ENCODE measurements at regions not wholly inside any gene's neighbourhood (a gene's known extent, or its start where the extent isn't known, plus 50 kb on each side); places are given as distances from the start of the nearest gene placed in this dataset.

- no peaks in the 10 kb centered on the region for H3K4me1 Mint-ChIP-seq (ENCODE audit: low read depth)
- no peak overlapping the region for H3K27ac Mint-ChIP-seq
- no peaks in the 10 kb centered on the region for H3K27me3 Mint-ChIP-seq
- no peak overlapping the region for H3K4me3 Mint-ChIP-seq
- H3K36me3 Mint-ChIP-seq: no peaks in the 10 kb centered on the region
- no peaks in the 10 kb centered on the region for H3K9me3 Mint-ChIP-seq (ENCODE audit: low read depth)
These were observed 360.6 kb downstream of the PLK2 start for GRCh38 chr5:58099257-58099656.

DNA sequence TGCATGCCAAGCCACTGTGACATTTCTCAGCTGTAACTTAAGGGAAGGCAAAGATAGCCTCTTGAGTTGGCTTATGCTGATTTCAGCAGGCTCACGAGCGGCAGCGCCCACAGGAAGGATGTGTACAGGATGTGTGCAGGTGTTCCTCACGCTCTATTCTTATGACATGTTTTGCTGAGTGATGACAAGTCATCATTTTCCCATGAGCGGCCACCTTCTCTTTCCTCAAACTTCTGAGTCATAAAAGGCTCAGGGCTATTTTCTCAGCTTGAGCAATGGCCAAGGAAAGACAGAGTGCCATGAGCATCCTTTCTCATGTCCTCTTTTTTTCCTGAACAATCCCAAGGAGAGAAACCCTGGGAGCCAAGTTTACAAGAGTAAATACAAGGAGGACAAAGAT lies 365.9 kb downstream of the PLK2 start:
- H3K27me3 Mint-ChIP-seq: no peaks in the 10 kb centered on the region
- no peaks in the 10 kb centered on the region for H3K9me3 Mint-ChIP-seq (ENCODE audit: low read depth)
- H3K27ac Mint-ChIP-seq: no peak overlapping the region
- H3K4me1 Mint-ChIP-seq (ENCODE audit: low read depth): no peaks in the 10 kb centered on the region
- H3K36me3 Mint-ChIP-seq: no peaks in the 10 kb centered on the region
- no peak overlapping the region for H3K4me3 Mint-ChIP-seq

DNA sequence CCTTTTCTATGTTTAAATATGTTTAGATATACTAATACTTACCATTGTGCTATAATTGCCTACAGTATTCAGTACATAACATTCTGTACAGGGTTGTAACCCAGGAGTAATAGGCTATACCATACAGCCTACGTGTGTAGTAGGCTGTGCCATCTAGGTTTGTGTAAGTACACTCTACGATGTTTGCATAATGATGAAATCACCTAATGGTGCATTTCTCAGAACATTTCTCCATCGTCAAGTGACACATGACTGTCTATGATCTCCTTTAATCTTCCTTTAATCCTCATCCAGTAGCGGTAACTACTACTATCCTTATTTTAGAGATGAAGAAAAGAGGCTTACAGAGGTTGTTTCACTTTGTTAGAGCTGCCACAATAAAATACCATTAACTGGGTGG lies 369.2 kb downstream of the PLK2 start:
- Mint-ChIP-seq H3K4me1 (ENCODE audit: low read depth) (no peaks in the 10 kb centered on the region), H3K36me3 (no peaks in the 10 kb centered on the region), H3K27ac (no peak overlapping the region), H3K9me3 (ENCODE audit: low read depth) (no peaks in the 10 kb centered on the region), H3K4me3 (no peak overlapping the region), H3K27me3 (peaks cover 3% of the 10 kb centered on the region)

GRCh38 chr5:58088941-58089340 lies 370.9 kb downstream of the PLK2 start:
- H3K27me3 Mint-ChIP-seq: peaks cover 3% of the 10 kb centered on the region
- no peaks in the 10 kb centered on the region for H3K9me3 Mint-ChIP-seq (ENCODE audit: low read depth)
- H3K4me3 Mint-ChIP-seq: no peak overlapping the region
- H3K27ac Mint-ChIP-seq: no peak overlapping the region
- no peaks in the 10 kb centered on the region for H3K36me3 Mint-ChIP-seq
- no peaks in the 10 kb centered on the region for H3K4me1 Mint-ChIP-seq (ENCODE audit: low read depth)

- Mint-ChIP-seq H3K36me3 (no peaks in the 10 kb centered on the region), H3K9me3 (ENCODE audit: low read depth) (no peaks in the 10 kb centered on the region), H3K4me1 (ENCODE audit: low read depth) (no peaks in the 10 kb centered on the region)
These were observed 372.0 kb downstream of the PLK2 start for GRCh38 chr5:58087905-58088304.

DNA sequence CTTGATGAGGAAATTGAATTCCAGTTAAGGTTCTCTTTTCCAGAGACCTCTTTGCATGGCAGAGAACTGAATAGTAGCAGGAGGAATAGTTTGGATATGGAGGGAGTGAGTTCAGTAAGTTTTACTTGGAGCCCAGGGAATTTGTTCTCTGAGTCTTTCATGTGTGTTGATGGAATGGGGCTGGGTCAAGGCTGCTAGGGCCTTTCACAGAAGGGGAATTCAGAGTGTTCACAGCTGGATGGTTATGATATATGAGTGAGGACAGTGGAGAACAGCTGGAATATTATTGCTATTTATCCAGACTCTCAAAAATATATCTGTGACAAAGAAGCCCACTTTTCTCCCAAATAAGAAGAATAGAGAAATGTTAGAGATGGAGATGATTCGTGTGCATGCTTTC lies 372.8 kb downstream of the PLK2 start:
- H3K4me3 Mint-ChIP-seq: no peak overlapping the region
- H3K27ac Mint-ChIP-seq: no peak overlapping the region
- no peaks in the 10 kb centered on the region for H3K9me3 Mint-ChIP-seq (ENCODE audit: low read depth)
- no peaks in the 10 kb centered on the region for H3K4me1 Mint-ChIP-seq (ENCODE audit: low read depth)
- H3K27me3 Mint-ChIP-seq: peaks cover 3% of the 10 kb centered on the region
- H3K36me3 Mint-ChIP-seq: no peaks in the 10 kb centered on the region

More at GRCh38 chr5:58087905-58088304, 372.0 kb downstream of the PLK2 start:
- Mint-ChIP-seq H3K27ac (no peak overlapping the region), H3K27me3 (peaks cover 3% of the 10 kb centered on the region), H3K4me3 (no peak overlapping the region)

DNA sequence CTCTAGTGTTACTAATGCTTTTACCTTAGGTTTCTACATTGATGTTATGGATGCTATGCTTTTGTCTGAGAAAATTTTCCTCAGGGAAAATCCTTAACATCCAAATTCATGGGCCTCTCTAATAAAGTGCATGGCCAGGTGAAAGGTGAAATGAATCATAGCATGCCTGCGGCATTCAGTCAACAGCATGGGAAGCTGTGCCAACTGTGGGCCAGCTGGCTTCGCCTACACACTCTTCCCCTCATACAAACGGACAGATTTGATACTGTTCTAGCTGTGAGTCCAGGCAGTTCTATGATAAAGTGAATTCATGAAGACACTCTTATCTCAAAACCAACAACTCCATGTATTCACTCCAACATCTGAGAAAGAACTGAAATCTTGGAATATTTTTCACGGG lies 374.1 kb downstream of the PLK2 start:
- Mint-ChIP-seq H3K4me3 (no peak overlapping the region), H3K36me3 (no peaks in the 10 kb centered on the region), H3K9me3 (ENCODE audit: low read depth) (no peaks in the 10 kb centered on the region), H3K27me3 (peaks cover 3% of the 10 kb centered on the region), H3K27ac (no peak overlapping the region), H3K4me1 (ENCODE audit: low read depth) (no peaks in the 10 kb centered on the region)

DNA sequence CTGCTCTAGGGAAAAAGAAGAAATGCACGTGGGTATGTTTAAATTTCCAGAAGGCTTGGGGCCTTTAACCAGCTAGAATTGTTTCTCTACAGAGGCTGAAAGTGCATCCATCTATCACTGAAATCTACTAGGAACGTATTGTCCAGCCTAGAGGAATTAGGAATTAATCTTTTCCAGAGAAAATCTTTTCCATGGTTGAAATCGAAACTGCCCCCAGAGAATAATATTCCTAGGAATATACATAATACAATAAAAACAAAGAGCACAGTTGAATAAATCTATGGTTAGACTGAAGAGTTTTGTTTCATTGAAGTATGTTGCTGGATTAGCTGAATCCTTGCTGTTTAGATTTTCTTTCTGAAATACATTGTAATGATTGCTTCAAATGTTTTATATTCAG lies 378.5 kb downstream of the PLK2 start:
- Mint-ChIP-seq H3K4me3 (no peak overlapping the region), H3K4me1 (ENCODE audit: low read depth) (no peaks in the 10 kb centered on the region), H3K27ac (no peak overlapping the region), H3K9me3 (ENCODE audit: low read depth) (no peaks in the 10 kb centered on the region), H3K36me3 (no peaks in the 10 kb centered on the region), H3K27me3 (peaks cover 3% of the 10 kb centered on the region)

GRCh38 chr5:58080573-58080972 lies 379.3 kb downstream of the PLK2 start:
- H3K36me3 Mint-ChIP-seq: no peaks in the 10 kb centered on the region
- H3K9me3 Mint-ChIP-seq (ENCODE audit: low read depth): no peaks in the 10 kb centered on the region
- H3K27ac Mint-ChIP-seq: no peak overlapping the region
- H3K4me1 Mint-ChIP-seq (ENCODE audit: low read depth): no peaks in the 10 kb centered on the region
- H3K27me3 Mint-ChIP-seq: peaks cover 1% of the 10 kb centered on the region
- no peak overlapping the region for H3K4me3 Mint-ChIP-seq

GRCh38 chr5:58077966-58078365 lies 381.9 kb downstream of the PLK2 start:
- Mint-ChIP-seq H3K9me3 (ENCODE audit: low read depth) (no peaks in the 10 kb centered on the region), H3K4me3 (no peak overlapping the region), H3K27me3 (peaks cover 1% of the 10 kb centered on the region), H3K27ac (no peak overlapping the region), H3K36me3 (no peaks in the 10 kb centered on the region), H3K4me1 (ENCODE audit: low read depth) (no peaks in the 10 kb centered on the region)

DNA sequence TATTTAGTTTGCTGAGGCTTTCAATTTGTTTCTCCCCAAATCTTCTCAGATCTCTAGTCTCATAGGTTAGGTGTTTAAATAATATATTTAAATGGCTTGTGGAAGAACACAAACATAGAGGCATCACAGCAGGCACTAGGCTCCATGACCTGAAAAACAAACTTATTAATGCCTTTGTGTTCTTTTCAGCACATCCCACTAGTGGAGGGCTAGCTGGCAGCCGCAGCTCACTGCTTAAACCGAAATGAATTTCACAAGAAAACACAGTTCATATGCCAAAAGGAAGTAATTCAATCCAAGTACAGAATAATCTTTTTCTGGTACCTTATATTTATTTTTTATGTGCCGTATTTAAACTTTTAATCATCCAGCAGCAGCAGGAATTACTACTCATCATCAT lies 382.5 kb downstream of the PLK2 start:
- Mint-ChIP-seq H3K27me3 (peaks cover 1% of the 10 kb centered on the region), H3K9me3 (ENCODE audit: low read depth) (no peaks in the 10 kb centered on the region), H3K27ac (no peak overlapping the region), H3K4me3 (no peak overlapping the region), H3K36me3 (no peaks in the 10 kb centered on the region), H3K4me1 (ENCODE audit: low read depth) (no peaks in the 10 kb centered on the region)

DNA sequence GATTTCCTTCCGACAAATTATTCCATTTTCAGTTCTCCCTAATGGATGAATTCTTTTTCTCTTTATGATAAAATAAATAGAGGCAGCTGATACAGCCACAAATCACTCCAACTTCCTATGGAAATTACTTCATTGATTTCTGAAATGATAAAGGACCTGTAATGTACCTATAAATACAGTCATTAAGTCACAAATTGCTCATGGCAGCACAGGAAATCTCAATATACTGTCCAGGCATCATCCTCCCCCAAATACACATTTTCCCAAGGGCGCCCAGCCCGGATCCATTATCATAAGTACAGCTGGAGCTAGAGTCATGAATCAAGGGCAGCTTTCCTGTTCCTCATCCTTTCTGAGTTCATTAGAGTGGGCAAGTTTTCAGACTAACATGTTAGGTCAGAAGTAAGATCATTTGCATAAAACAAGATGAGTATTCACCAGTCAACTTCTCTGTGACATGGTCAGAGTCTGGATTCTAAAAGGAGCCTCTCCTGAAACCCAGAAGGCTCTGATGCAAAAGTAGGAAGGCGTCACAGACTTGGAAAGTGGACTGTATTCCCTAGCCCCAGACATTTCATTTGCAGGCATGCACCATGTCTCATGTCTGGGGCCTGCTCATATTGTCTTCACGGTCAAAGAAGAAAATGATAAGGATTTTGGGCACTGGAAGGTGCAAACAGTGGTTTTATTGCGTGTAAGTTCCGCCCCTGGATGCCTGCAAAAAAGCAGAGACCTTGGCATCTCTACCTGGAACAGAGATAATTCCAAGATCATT lies 383.2 kb downstream of the PLK2 start:
- Mint-ChIP-seq H3K4me1 (ENCODE audit: low read depth) (no peaks in the 10 kb centered on the region), H3K27ac (no peak overlapping the region), H3K4me3 (no peak overlapping the region), H3K36me3 (no peaks in the 10 kb centered on the region), H3K27me3 (peaks cover 1% of the 10 kb centered on the region), H3K9me3 (ENCODE audit: low read depth) (no peaks in the 10 kb centered on the region)

GRCh38 chr5:58075907-58076306 lies 384.0 kb downstream of the PLK2 start:
- peaks cover 1% of the 10 kb centered on the region for H3K27me3 Mint-ChIP-seq
- no peaks in the 10 kb centered on the region for H3K4me1 Mint-ChIP-seq (ENCODE audit: low read depth)
- no peaks in the 10 kb centered on the region for H3K36me3 Mint-ChIP-seq
- H3K4me3 Mint-ChIP-seq: no peak overlapping the region
- no peaks in the 10 kb centered on the region for H3K9me3 Mint-ChIP-seq (ENCODE audit: low read depth)
- no peak overlapping the region for H3K27ac Mint-ChIP-seq

DNA sequence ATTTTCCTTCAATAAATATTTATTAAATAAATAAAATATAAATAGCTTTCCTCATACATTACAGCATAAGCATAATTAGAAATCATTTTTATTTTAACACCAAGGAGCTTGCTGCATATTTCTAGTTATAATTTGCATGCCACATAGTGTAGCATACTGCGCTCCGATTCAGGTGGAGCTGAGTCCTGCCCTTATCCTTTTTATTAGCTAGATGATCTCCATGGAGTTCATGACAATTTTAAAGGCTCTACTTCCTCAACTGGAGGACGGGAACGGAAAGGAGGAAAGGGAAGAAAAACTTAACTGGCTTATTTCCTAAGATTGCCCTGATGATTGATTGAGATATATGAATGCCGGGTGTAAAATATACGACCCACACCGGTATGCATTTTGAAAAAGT lies 385.2 kb downstream of the PLK2 start:
- no peaks in the 10 kb centered on the region for H3K9me3 Mint-ChIP-seq (ENCODE audit: low read depth)
- H3K27ac Mint-ChIP-seq: no peak overlapping the region
- H3K27me3 Mint-ChIP-seq: peaks cover 1% of the 10 kb centered on the region
- H3K4me3 Mint-ChIP-seq: no peak overlapping the region
- no peaks in the 10 kb centered on the region for H3K4me1 Mint-ChIP-seq (ENCODE audit: low read depth)
- H3K36me3 Mint-ChIP-seq: no peaks in the 10 kb centered on the region

GRCh38 chr5:58074222-58074621 lies 385.7 kb downstream of the PLK2 start:
- H3K9me3 Mint-ChIP-seq (ENCODE audit: low read depth): no peaks in the 10 kb centered on the region
- H3K4me1 Mint-ChIP-seq (ENCODE audit: low read depth): no peaks in the 10 kb centered on the region
- peaks cover 1% of the 10 kb centered on the region for H3K27me3 Mint-ChIP-seq
- H3K4me3 Mint-ChIP-seq: no peak overlapping the region
- no peaks in the 10 kb centered on the region for H3K36me3 Mint-ChIP-seq
- no peak overlapping the region for H3K27ac Mint-ChIP-seq

DNA sequence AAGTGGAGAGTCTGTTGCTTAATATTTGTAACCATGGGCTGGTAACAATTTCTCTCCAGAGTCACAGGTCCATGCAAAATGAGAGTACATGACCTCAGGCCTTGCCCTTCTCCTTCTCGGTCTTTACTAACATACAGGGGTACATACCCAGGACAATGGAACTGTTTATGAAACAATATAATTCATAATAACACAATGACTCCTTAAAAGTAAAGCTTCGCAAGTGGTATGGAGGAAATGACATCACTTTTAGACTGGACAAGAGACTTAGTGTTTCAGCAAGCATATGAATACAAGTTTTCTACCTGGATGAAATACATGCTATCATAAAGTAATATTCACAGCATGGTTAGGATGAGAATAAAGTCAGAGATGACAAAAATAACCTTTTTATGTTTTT lies 386.6 kb downstream of the PLK2 start:
- Mint-ChIP-seq H3K4me1 (ENCODE audit: low read depth) (no peaks in the 10 kb centered on the region), H3K27ac (no peak overlapping the region), H3K4me3 (no peak overlapping the region), H3K27me3 (peaks cover 1% of the 10 kb centered on the region), H3K36me3 (no peaks in the 10 kb centered on the region), H3K9me3 (ENCODE audit: low read depth) (no peaks in the 10 kb centered on the region)
